Prostate gland (tissue), 2 donors: ENCODE measurements at regions not wholly inside any gene's neighbourhood (a gene's known extent, or its start where the extent isn't known, plus 50 kb on each side); places are given as distances from the start of the nearest gene placed in this dataset.

Source experiments
- POLR2A ChIP-seq: fragments of 450-650 bp; IDR thresholded peaks from one replicate; pipeline ENCODE4 v1.6.1; 2016; ENCODE audit warnings: antibody characterized with exemption, mild to moderate bottlenecking
- TF ChIP-seq, protein P1 (sequence below), 4 experiments: fragments of 200-600 bp in 2 of 4; fragments of 450-650 bp in 2 of 4; sonication (generic) in 2 of 4; IDR thresholded peaks; 1 replicate in 3 of 4; 2 replicates in 1 of 4; pipeline ENCODE4 v1.5.1; 2016 to 2019; ENCODE audit warnings: antibody characterized with exemption in 4 of 4, mild to moderate bottlenecking in 2 of 4, moderate library complexity in 2 of 4

DNA sequence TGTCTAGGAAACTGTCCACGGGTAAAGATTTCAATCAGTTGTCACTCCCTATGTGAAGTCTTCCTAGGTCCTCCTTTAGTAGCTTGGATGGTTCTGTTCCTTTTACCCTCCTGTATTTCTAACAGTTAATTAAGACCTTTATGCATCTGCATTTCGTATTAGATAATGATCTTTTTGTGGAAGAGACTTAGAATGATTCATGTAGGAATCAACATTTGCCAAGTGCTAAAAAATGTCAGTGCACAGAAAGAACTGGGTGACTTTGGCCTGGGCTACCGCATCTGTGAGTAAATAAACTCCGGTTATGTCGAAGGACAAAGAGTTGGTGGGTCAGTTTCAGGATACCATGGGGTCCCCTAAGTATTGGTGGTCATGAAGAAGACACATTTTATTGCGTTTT, 918.0 kb downstream of the TFAP2A start:
- TF ChIP-seq, protein P1, sequence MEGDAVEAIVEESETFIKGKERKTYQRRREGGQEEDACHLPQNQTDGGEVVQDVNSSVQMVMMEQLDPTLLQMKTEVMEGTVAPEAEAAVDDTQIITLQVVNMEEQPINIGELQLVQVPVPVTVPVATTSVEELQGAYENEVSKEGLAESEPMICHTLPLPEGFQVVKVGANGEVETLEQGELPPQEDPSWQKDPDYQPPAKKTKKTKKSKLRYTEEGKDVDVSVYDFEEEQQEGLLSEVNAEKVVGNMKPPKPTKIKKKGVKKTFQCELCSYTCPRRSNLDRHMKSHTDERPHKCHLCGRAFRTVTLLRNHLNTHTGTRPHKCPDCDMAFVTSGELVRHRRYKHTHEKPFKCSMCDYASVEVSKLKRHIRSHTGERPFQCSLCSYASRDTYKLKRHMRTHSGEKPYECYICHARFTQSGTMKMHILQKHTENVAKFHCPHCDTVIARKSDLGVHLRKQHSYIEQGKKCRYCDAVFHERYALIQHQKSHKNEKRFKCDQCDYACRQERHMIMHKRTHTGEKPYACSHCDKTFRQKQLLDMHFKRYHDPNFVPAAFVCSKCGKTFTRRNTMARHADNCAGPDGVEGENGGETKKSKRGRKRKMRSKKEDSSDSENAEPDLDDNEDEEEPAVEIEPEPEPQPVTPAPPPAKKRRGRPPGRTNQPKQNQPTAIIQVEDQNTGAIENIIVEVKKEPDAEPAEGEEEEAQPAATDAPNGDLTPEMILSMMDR (IDR thresholded peaks at IDR 0.05): no peak
- TF ChIP-seq POLR2A: no peak
